ENCODE measurements at regions not wholly inside any gene's neighbourhood (a gene's known extent, or its start where the extent isn't known, plus 50 kb on each side); places are given as distances from the start of the nearest gene placed in this dataset.

- Histone ChIP-seq H3K4me3 (ENCODE audit: low read length) (no peak overlapping the region), H3K4me1 (ENCODE audit: control insufficient read depth, insufficient read depth, low read length) (no peaks in the 10 kb centered on the region), H3K27me3 (ENCODE audit: control insufficient read depth, insufficient read depth, low read length, poor library complexity, severe bottlenecking) (no peaks in the 10 kb centered on the region), H3K36me3 (ENCODE audit: control insufficient read depth, insufficient read depth, low read length) (no peaks in the 10 kb centered on the region), H3K9ac (ENCODE audit: extremely low read depth, low read length, poor library complexity, severe bottlenecking) (no peak overlapping the region), H3K9me3 (ENCODE audit: control insufficient read depth, low read length) (no peaks in the 10 kb centered on the region), H3K27ac (ENCODE audit: low read depth, low read length) (no peak overlapping the region)
- DNase-seq: peak; percentile 70
- TF ChIP-seq CTCF (conservative IDR thresholded peaks at IDR 0.05): no peak
- H3K4me1 Mint-ChIP-seq: peaks cover 7% of the 10 kb centered on the region
- H3K27ac Mint-ChIP-seq: no peak overlapping the region
- WGBS, 2 experiments (ENCODE audit: insufficient coverage in 1 of 2, insufficient read length in 1 of 2): 79 to 88% methylated on average over 4 to 5 of the region's 5 CpGs
- H3K4me3 Mint-ChIP-seq: no peak overlapping the region
- no peaks in the 10 kb centered on the region for H3K9me3 Mint-ChIP-seq
- H3K27me3 Mint-ChIP-seq (ENCODE audit: insufficient read depth): peaks cover 11% of the 10 kb centered on the region
- H3K36me3 Mint-ChIP-seq (ENCODE audit: low read depth): no peaks in the 10 kb centered on the region
These were observed 141.9 kb downstream of the FCRL5 start for GRCh38 chr1:157410457-157410856.

GRCh38 chr1:157409927-157410326 lies 142.4 kb downstream of the FCRL5 start:
- Mint-ChIP-seq H3K4me3 (no peak overlapping the region), H3K27me3 (ENCODE audit: insufficient read depth) (peaks cover 11% of the 10 kb centered on the region), H3K9me3 (no peaks in the 10 kb centered on the region), H3K27ac (no peak overlapping the region), H3K4me1 (peaks cover 7% of the 10 kb centered on the region), H3K36me3 (ENCODE audit: low read depth) (no peaks in the 10 kb centered on the region)
- Histone ChIP-seq H3K36me3 (ENCODE audit: control insufficient read depth, insufficient read depth, low read length) (no peaks in the 10 kb centered on the region), H3K9me3 (ENCODE audit: control insufficient read depth, low read length) (no peaks in the 10 kb centered on the region), H3K4me1 (ENCODE audit: control insufficient read depth, insufficient read depth, low read length) (no peaks in the 10 kb centered on the region), H3K27me3 (ENCODE audit: control insufficient read depth, insufficient read depth, low read length, poor library complexity, severe bottlenecking) (no peaks in the 10 kb centered on the region), H3K4me3 (ENCODE audit: low read length) (no peak overlapping the region), H3K9ac (ENCODE audit: extremely low read depth, low read length, poor library complexity, severe bottlenecking) (no peak overlapping the region), H3K27ac (ENCODE audit: low read depth, low read length) (no peak overlapping the region)
- DNase-seq: no peak
- no peak for TF ChIP-seq CTCF (conservative IDR thresholded peaks at IDR 0.05)
- WGBS, 2 experiments (ENCODE audit: insufficient coverage in 1 of 2, insufficient read length in 1 of 2): 61 to 95% methylated on average over 2 to 6 of the region's 6 CpGs

- H3K27ac ChIP-seq (ENCODE audit: low read depth, low read length): no peak overlapping the region
- H3K9ac ChIP-seq (ENCODE audit: extremely low read depth, low read length, poor library complexity, severe bottlenecking): no peak overlapping the region
- H3K4me1 Mint-ChIP-seq: peaks cover 19% of the 10 kb centered on the region
- TF ChIP-seq CTCF (conservative IDR thresholded peaks at IDR 0.05): no peak
- H3K36me3 ChIP-seq (ENCODE audit: control insufficient read depth, insufficient read depth, low read length): no peaks in the 10 kb centered on the region
- H3K4me3 Mint-ChIP-seq: no peak overlapping the region
- no peaks in the 10 kb centered on the region for H3K36me3 Mint-ChIP-seq (ENCODE audit: low read depth)
- no peaks in the 10 kb centered on the region for H3K27me3 ChIP-seq (ENCODE audit: control insufficient read depth, insufficient read depth, low read length, poor library complexity, severe bottlenecking)
- no peak overlapping the region for H3K4me3 ChIP-seq (ENCODE audit: low read length)
- H3K27me3 Mint-ChIP-seq (ENCODE audit: insufficient read depth): peaks cover 7% of the 10 kb centered on the region
- H3K9me3 Mint-ChIP-seq: no peaks in the 10 kb centered on the region
- no peak for DNase-seq
- no peaks in the 10 kb centered on the region for H3K9me3 ChIP-seq (ENCODE audit: control insufficient read depth, low read length)
- H3K4me1 ChIP-seq (ENCODE audit: control insufficient read depth, insufficient read depth, low read length): no peaks in the 10 kb centered on the region
- no peak overlapping the region for H3K27ac Mint-ChIP-seq
- WGBS, 2 experiments (ENCODE audit: insufficient coverage in 1 of 2, insufficient read length in 1 of 2): 73% methylated on average over 6 of the region's 6 CpGs
These were observed 144.3 kb downstream of the FCRL5 start for GRCh38 chr1:157407917-157408525.

Data from endodermal cell (in vitro differentiated cells).